ENCODE measurements at regions not wholly inside any gene's neighbourhood (a gene's known extent, or its start where the extent isn't known, plus 50 kb on each side); places are given as distances from the start of the nearest gene placed in this dataset.

DNA sequence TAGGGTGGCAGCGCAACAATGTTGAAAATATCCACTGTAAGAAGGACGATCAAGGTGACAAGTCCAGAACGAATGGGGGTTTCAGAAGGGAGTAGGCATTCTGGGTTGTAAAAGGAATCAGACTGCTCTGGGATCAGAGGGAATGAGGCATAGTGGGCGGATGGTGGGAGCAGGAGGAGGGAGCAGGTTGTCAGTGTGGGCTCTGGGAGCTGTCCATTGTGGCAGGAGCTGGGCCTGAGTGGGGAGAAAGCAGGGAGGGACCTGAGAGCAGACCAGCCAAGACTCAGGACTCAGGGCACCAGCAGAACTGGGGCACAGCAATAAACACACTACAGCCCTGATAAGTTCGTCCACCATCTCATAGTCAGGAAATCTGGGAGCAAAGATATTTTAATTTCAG is 292.6 kb upstream of the MKI67 start:
- no peak overlapping the region for H3K4me3 Mint-ChIP-seq
- POLR2A ChIA-PET: interaction anchor here (0.7 kb wide), 1 partner anchor 262 kb away, joined by 4 read pairs; no protein-coding TSS in a partner anchor
- DNase-seq: no peak
- H3K4me1 Mint-ChIP-seq (ENCODE audit: low read depth): no peaks in the 10 kb centered on the region
- H3K9me3 Mint-ChIP-seq (ENCODE audit: insufficient read depth): no peaks in the 10 kb centered on the region
- no peak for ATAC-seq
- CTCF ChIA-PET: no interaction called here
- no peaks in the 10 kb centered on the region for H3K27me3 Mint-ChIP-seq (ENCODE audit: low read depth)
- H3K27ac Mint-ChIP-seq: no peak overlapping the region
- H3K36me3 Mint-ChIP-seq (ENCODE audit: low read depth): no peaks in the 10 kb centered on the region

DNA sequence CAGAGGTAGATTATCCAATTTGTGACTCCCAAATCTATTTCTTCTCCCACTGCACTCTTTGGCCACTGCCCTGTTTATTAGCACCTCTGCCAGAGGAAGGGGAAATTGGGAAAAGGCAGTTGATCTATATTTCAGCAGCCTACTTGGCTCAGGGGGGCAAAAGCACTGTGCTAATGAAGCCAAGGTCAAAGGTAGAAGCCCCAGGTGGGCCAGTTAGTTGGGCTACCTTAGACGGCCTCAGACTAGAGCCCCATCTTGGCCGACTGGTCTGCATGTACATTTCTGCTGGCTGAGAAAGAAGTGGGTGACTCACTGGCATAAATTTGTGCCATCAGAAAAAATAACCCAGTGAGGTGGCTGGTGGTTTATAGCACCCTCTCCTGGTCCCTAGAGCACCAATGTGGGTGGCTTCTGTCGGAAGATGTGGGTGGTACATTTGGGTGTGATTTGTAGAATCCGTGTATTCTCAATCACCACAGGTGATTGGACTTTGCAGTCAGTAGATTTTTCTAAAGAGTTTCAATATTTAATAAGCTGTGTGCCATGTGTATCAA is 293.3 kb upstream of the MKI67 start:
- H3K36me3 Mint-ChIP-seq (ENCODE audit: low read depth): no peaks in the 10 kb centered on the region
- no peak for DNase-seq
- H3K27ac Mint-ChIP-seq: no peak overlapping the region
- H3K4me3 Mint-ChIP-seq: no peak overlapping the region
- no peak for ATAC-seq
- POLR2A ChIA-PET: no interaction called here
- H3K4me1 Mint-ChIP-seq (ENCODE audit: low read depth): no peaks in the 10 kb centered on the region
- H3K9me3 Mint-ChIP-seq (ENCODE audit: insufficient read depth): no peaks in the 10 kb centered on the region
- CTCF ChIA-PET: no interaction called here
- H3K27me3 Mint-ChIP-seq (ENCODE audit: low read depth): no peaks in the 10 kb centered on the region

DNA sequence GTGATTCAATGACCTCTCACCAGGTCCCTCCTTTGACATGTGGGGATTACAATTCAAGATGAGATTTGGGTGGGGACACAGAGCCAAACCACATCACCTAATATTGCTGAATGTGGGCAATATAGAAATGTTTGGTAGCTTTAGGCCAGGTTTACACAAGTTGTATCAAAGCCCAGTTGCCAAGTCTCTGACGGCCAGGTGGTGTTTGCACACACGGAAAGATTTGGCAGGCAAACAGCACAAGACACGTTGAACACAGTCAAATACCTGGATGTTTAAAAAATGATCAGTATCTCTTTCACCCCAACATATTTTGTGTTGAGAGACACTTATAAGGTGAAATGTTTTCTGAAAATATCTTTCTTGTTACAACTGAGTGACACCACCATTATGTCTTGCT is 294.4 kb upstream of the MKI67 start:
- CTCF ChIA-PET: no interaction called here
- Mint-ChIP-seq H3K4me1 (ENCODE audit: low read depth) (no peaks in the 10 kb centered on the region), H3K36me3 (ENCODE audit: low read depth) (no peaks in the 10 kb centered on the region), H3K9me3 (ENCODE audit: insufficient read depth) (no peaks in the 10 kb centered on the region), H3K4me3 (no peak overlapping the region), H3K27me3 (ENCODE audit: low read depth) (no peaks in the 10 kb centered on the region), H3K27ac (no peak overlapping the region)
- POLR2A ChIA-PET: no interaction called here
- no peak for DNase-seq
- no peak for ATAC-seq

DNA sequence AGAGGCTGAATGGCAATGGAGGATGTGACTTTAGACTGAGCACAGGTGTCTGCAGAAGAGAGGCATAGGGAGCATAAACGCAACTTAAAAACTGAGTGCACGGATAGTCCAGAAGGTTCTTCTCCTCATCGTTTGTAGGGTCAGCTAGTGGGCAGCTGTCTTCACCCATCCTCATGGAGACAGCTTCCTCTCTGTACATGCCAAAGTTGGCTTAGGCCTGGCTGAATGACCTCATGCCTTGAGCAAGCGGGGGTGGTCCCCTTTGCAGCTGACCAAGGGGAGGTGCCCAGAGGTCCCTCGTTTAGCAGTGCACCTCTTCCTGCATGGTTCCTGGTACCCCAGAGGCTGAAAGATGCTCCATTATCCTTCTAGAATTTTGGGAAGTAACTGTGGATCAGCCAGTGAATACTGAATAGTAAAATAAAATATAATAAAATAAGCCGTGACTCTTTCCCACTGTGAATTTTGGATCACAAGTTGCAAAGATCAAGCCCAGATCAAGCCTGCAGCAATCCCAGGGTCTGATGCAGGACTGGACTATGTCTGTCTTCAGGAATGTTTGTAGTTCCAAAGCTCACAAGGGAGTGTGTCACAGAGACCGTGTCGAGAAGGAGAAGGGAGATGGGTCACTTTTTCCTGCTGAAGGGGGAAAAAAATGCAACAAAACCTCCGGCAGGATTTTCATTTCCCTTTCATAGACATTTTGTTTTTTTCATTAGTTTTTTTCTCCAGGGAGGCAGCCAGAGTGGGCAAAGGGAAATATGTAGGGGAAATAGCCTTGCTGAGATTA is 295.3 kb upstream of the MKI67 start:
- ChIA-PET POLR2A (no interaction called here), CTCF (no interaction called here)
- Mint-ChIP-seq H3K36me3 (ENCODE audit: low read depth) (no peaks in the 10 kb centered on the region), H3K4me1 (ENCODE audit: low read depth) (no peaks in the 10 kb centered on the region), H3K27me3 (ENCODE audit: low read depth) (no peaks in the 10 kb centered on the region), H3K4me3 (no peak overlapping the region), H3K27ac (no peak overlapping the region), H3K9me3 (ENCODE audit: insufficient read depth) (no peaks in the 10 kb centered on the region)
- ATAC-seq (no peak), DNase-seq (no peak)

DNA sequence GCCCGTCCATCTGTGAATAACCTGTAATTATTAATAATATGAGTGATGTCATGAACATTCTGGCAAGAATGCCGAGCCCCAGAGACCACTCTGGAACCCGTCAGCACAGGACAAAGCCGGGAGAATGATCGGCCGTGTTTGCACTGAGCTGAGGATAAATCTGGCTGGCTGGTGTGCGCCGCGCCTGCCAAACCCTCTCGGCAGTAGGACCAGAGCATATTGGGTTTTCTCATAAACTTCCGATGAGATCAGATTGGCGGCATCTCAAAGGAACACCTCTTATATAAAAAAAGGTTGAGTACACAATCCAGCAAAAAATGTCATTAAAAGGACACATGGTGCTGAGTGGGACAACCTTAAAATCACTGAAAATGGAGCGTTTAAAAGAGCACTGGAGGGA is 296.0 kb upstream of the MKI67 start:
- POLR2A ChIA-PET: no interaction called here
- Mint-ChIP-seq H3K36me3 (ENCODE audit: low read depth) (no peaks in the 10 kb centered on the region), H3K27me3 (ENCODE audit: low read depth) (no peaks in the 10 kb centered on the region), H3K4me1 (ENCODE audit: low read depth) (no peaks in the 10 kb centered on the region), H3K27ac (no peak overlapping the region), H3K4me3 (no peak overlapping the region), H3K9me3 (ENCODE audit: insufficient read depth) (no peaks in the 10 kb centered on the region)
- ATAC-seq (no peak), DNase-seq (no peak)
- CTCF ChIA-PET: no interaction called here

DNA sequence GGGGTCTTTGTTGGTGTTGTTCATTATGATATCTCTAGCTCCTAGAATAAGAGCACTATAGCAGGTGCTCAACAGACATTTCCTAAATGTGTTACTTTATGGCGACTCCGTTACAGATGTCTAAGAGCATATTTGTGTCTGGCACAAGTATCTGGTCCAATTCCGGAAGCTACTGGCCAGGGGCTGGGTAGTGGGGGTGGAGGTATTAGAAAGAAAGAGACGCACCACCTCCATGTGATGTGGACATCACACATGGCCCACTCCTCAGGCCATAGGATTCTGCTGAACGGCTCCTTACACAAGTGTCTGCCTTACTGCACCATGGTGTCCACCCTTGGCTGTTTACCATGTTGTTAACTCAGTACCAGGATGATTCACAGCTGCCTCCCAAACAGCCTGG is 296.8 kb upstream of the MKI67 start:
- Mint-ChIP-seq H3K27ac (no peak overlapping the region), H3K4me1 (ENCODE audit: low read depth) (no peaks in the 10 kb centered on the region), H3K36me3 (ENCODE audit: low read depth) (no peaks in the 10 kb centered on the region), H3K4me3 (no peak overlapping the region), H3K27me3 (ENCODE audit: low read depth) (no peaks in the 10 kb centered on the region), H3K9me3 (ENCODE audit: insufficient read depth) (no peaks in the 10 kb centered on the region)
- ATAC-seq (no peak), DNase-seq (no peak)
- CTCF ChIA-PET: no interaction called here
- POLR2A ChIA-PET: no interaction called here

DNA sequence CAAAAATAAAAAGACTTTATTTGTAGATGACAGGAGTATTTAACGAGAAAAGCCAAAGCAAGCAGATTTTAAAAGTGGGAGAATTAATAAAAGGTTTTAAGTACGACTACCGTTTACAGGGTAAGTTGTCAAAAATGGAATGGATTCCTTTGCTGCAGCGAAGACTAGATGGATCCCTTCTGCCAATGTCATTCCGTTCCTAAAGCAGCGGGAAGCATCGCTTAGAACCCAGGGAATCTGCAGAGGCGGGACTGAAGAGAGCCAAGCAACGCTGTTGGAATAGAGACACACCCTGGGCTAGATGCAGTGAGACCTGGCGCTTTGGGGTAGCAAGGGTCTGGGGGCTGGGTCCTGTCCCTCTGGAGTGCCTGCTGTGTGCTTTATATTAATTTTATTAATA is 303.1 kb upstream of the MKI67 start:
- Mint-ChIP-seq H3K27me3 (ENCODE audit: low read depth) (no peaks in the 10 kb centered on the region), H3K9me3 (ENCODE audit: insufficient read depth) (no peaks in the 10 kb centered on the region), H3K36me3 (ENCODE audit: low read depth) (no peaks in the 10 kb centered on the region), H3K27ac (no peak overlapping the region), H3K4me1 (ENCODE audit: low read depth) (no peaks in the 10 kb centered on the region), H3K4me3 (no peak overlapping the region)
- POLR2A ChIA-PET: no interaction called here
- DNase-seq: no peak
- no peak for ATAC-seq
- CTCF ChIA-PET: no interaction called here

DNA sequence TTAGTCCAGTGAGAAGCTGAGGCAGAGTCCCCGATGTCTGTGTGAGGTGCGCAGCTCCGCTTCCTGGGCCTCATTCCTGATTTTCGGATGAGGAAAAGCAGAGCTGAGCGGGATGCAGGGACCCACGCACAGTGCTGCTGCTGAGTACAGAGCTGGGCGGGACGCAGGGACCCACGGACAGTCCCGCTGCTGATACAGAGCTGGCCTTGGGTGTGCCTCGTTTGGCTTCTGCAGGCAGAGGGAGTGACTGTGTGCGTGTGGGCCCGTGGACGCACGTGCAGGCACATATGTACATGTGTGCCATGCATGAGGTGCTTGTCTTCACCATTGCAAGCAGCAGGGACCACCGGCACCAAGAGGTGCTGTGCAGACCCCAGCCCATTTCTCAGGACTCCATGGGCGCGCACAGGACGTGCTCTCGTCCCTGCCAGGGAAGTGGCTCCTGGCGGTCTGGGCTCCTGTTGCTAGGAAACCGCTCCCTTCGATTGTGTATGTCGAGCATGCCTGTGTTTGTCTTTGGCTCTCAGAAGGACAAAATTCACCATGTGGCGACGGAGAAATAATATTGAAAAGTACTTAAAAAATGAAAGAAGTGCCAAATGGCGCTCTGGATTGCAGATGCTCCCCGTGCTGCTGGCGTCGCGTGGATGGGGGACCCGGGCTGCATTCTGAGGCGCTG is 303.8 kb upstream of the MKI67 start:
- ChIA-PET CTCF (no interaction called here), POLR2A (no interaction called here)
- DNase-seq (no peak), ATAC-seq (no peak)
- Mint-ChIP-seq H3K27ac (no peak overlapping the region), H3K36me3 (ENCODE audit: low read depth) (no peaks in the 10 kb centered on the region), H3K9me3 (ENCODE audit: insufficient read depth) (no peaks in the 10 kb centered on the region), H3K27me3 (ENCODE audit: low read depth) (no peaks in the 10 kb centered on the region), H3K4me1 (ENCODE audit: low read depth) (no peaks in the 10 kb centered on the region), H3K4me3 (no peak overlapping the region)

DNA sequence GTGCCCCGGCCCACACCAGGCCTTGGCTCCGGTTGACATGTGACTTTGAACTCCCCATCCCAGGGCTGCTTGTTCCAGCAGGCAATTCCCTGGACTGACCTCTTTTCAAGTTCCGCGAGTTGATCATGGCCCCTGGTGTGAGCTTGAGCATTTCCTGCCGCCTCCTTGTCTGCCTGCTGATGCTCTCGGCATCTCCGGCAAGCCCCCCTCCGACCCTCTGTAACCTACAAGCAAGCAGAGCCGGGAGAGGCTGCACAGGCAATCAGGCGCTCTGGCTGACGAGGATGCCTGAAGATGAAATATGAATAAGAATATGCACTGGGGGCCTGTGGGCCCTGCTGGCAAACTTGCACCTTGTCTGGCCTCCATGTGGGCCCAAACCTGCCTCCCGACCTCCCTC is 304.9 kb upstream of the MKI67 start:
- no peak for DNase-seq
- no peak overlapping the region for H3K4me3 Mint-ChIP-seq
- H3K36me3 Mint-ChIP-seq (ENCODE audit: low read depth): no peaks in the 10 kb centered on the region
- H3K4me1 Mint-ChIP-seq (ENCODE audit: low read depth): no peaks in the 10 kb centered on the region
- H3K27ac Mint-ChIP-seq: no peak overlapping the region
- ChIA-PET POLR2A (no interaction called here), CTCF (no interaction called here)
- H3K9me3 Mint-ChIP-seq (ENCODE audit: insufficient read depth): no peaks in the 10 kb centered on the region
- H3K27me3 Mint-ChIP-seq (ENCODE audit: low read depth): no peaks in the 10 kb centered on the region
- ATAC-seq: no peak

DNA sequence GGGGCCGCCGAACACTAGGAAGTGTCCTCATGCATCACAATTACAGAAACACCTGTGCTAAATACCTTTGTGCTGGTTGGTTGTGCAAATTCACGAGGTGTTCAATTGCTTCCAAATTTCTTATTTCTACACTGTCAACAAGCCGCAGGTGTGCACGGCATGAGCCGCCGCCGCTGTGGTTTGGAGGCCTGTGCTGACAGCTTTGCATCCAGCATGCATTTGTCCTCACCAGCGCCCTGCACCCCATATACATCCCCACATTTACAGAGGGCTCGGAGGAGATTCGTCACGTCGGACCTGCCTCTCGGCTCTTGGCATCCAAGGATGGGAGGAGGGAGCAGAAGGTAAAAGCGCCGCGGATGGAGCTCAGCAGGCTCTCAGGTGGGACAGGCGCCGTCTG is 305.3 kb upstream of the MKI67 start:
- no peaks in the 10 kb centered on the region for H3K36me3 Mint-ChIP-seq (ENCODE audit: low read depth)
- ChIA-PET CTCF (no interaction called here), POLR2A (no interaction called here)
- no peak overlapping the region for H3K27ac Mint-ChIP-seq
- H3K4me3 Mint-ChIP-seq: no peak overlapping the region
- no peaks in the 10 kb centered on the region for H3K9me3 Mint-ChIP-seq (ENCODE audit: insufficient read depth)
- H3K4me1 Mint-ChIP-seq (ENCODE audit: low read depth): no peaks in the 10 kb centered on the region
- DNase-seq (no peak), ATAC-seq (no peak)
- no peaks in the 10 kb centered on the region for H3K27me3 Mint-ChIP-seq (ENCODE audit: low read depth)

DNA sequence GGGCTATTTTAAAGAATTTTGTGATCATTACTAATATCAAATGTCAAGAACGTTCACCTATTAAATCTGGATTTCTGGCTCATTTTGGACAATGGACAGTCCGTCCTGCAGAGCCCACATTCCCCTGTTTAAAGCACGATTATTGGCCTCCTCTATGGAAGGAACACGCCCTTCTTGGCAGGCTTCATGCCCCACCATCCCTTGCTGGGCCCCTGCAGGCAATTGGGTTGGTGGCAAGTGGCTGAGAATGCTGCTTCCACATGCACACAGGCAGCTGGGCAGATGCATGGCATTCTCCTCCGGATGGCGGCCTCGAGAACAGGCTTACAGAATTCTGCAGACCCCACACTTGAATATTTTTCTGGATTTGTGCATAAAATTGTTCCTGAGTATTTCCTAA is 305.8 kb upstream of the MKI67 start:
- ATAC-seq (no peak), DNase-seq (no peak)
- H3K36me3 Mint-ChIP-seq (ENCODE audit: low read depth): no peaks in the 10 kb centered on the region
- ChIA-PET POLR2A (no interaction called here), CTCF (no interaction called here)
- H3K27ac Mint-ChIP-seq: no peak overlapping the region
- H3K4me3 Mint-ChIP-seq: no peak overlapping the region
- no peaks in the 10 kb centered on the region for H3K4me1 Mint-ChIP-seq (ENCODE audit: low read depth)
- no peaks in the 10 kb centered on the region for H3K27me3 Mint-ChIP-seq (ENCODE audit: low read depth)
- no peaks in the 10 kb centered on the region for H3K9me3 Mint-ChIP-seq (ENCODE audit: insufficient read depth)

DNA sequence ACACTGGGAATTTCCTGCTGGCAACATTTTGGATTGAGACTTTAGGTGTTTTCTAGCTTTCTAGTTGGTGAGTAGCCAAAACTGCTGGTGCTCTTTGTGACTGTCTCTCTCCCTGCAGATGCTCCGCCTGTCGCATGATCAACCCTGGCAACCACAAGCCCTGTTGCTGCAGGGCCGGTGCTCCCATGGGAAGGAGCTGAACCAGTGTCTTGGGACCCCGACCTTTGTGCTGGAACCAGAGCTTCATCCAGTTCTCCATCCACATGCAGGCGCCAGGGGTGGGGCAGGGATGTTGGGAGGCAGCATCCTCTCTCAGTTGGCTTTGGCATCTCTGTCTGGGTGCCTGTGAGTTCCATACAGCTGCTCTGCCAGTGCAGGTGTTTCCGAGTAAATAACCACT is 306.2 kb upstream of the MKI67 start:
- no peak for ATAC-seq

DNA sequence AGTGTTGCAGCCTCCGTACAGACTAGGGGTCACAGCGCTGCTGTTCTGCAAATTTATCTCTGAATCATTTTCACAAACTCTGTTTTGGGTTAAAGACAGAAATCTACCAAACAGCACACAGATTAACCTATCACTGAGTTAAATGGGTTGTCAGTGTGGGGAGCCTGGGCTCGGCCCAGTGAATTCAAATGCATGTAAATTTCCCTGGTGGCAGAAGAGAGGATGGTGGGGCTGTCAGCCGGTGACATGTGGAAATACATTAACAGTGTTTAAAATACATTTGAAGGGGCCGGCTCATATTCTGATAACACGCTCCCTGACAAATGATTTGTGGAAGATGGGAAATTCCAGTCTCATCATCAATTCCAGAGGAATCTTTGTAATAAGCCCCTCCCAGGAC is 309.6 kb upstream of the MKI67 start:
- ChIA-PET CTCF (no interaction called here), POLR2A (no interaction called here)
- no peaks in the 10 kb centered on the region for H3K9me3 Mint-ChIP-seq (ENCODE audit: insufficient read depth)
- ATAC-seq (no peak), DNase-seq (no peak)
- no peak overlapping the region for H3K27ac Mint-ChIP-seq
- no peaks in the 10 kb centered on the region for H3K36me3 Mint-ChIP-seq (ENCODE audit: low read depth)
- no peak overlapping the region for H3K4me3 Mint-ChIP-seq
- no peaks in the 10 kb centered on the region for H3K27me3 Mint-ChIP-seq (ENCODE audit: low read depth)
- H3K4me1 Mint-ChIP-seq (ENCODE audit: low read depth): no peaks in the 10 kb centered on the region

More for the DNA sequence above, 306.2 kb upstream of the MKI67 start:
- no peaks in the 10 kb centered on the region for H3K27me3 Mint-ChIP-seq (ENCODE audit: low read depth)
- no peaks in the 10 kb centered on the region for H3K36me3 Mint-ChIP-seq (ENCODE audit: low read depth)
- no peaks in the 10 kb centered on the region for H3K4me1 Mint-ChIP-seq (ENCODE audit: low read depth)
- no peak overlapping the region for H3K27ac Mint-ChIP-seq
- ChIA-PET POLR2A (no interaction called here), CTCF (no interaction called here)
- no peak overlapping the region for H3K4me3 Mint-ChIP-seq
- DNase-seq: no peak
- H3K9me3 Mint-ChIP-seq (ENCODE audit: insufficient read depth): no peaks in the 10 kb centered on the region
